H9 (cell line): ENCODE measurements at regions not wholly inside any gene's neighbourhood (a gene's known extent, or its start where the extent isn't known, plus 50 kb on each side); places are given as distances from the start of the nearest gene placed in this dataset.

ENCODE experiments used
- DNase-seq: peaks from one replicate; pipeline ENCODE4 v3.0.0-alpha.2; 2017
- H2AFZ ChIP-seq: one replicate; pipeline ENCODE4 v1.6.1; 2013; ENCODE audit warnings: mild to moderate bottlenecking, low read length, control low read depth, moderate library complexity
- H2AK5ac ChIP-seq: 2 replicates; pipeline ENCODE4 v1.6.1; 2013; ENCODE audit warnings: low read length, control low read depth, mixed read lengths; ENCODE audit not compliant: insufficient read length
- H2BK120ac ChIP-seq: one replicate; pipeline ENCODE4 v1.6.1; 2013; ENCODE audit warnings: low read depth, mild to moderate bottlenecking, low read length, control low read depth, inconsistent platforms; ENCODE audit not compliant: poor library complexity, severe bottlenecking
- H2BK12ac ChIP-seq: 2 replicates; pipeline ENCODE4 v1.6.1; 2013; ENCODE audit warnings: low read length, control low read depth, mixed read lengths, low read depth; ENCODE audit not compliant: insufficient read length
- H2BK15ac ChIP-seq: 2 replicates; pipeline ENCODE4 v1.6.1; 2013; ENCODE audit warnings: low read depth, low read length, control low read depth
- H2BK20ac ChIP-seq: one replicate; pipeline ENCODE4 v1.6.1; 2013; ENCODE audit warnings: low read depth, mild to moderate bottlenecking, low read length, control low read depth, inconsistent platforms; ENCODE audit not compliant: poor library complexity, severe bottlenecking
- H2BK5ac ChIP-seq: 2 replicates; pipeline ENCODE4 v1.6.1; 2013; ENCODE audit warnings: low read length, control low read depth, mixed read lengths; ENCODE audit not compliant: insufficient read length
- H3K14ac ChIP-seq: 2 replicates; pipeline ENCODE4 v1.6.1; 2013; ENCODE audit warnings: low read length, control low read depth; ENCODE audit not compliant: insufficient read depth
- H3K18ac ChIP-seq: 2 replicates; pipeline ENCODE4 v1.6.1; 2013; ENCODE audit warnings: low read depth, mild to moderate bottlenecking, mixed read lengths, low read length, control low read depth; ENCODE audit not compliant: insufficient read length
- H3K23ac ChIP-seq: 2 replicates; pipeline ENCODE4 v1.6.1; 2013; ENCODE audit warnings: low read length, control low read depth, mixed read lengths, low read depth; ENCODE audit not compliant: insufficient read length
- H3K23me2 ChIP-seq: 2 replicates; pipeline ENCODE4 v1.6.1; 2013; ENCODE audit warnings: low read depth, mild to moderate bottlenecking, mixed read lengths, low read length, control low read depth; ENCODE audit not compliant: insufficient read length, poor library complexity, severe bottlenecking
- H3K27ac ChIP-seq: 2 replicates; pipeline ENCODE4 v1.5.1; 2013; ENCODE audit warnings: low read length, control low read depth, mixed read lengths, low read depth; ENCODE audit not compliant: insufficient read length
- H3K27me3 ChIP-seq: 2 replicates; pipeline ENCODE4 v1.6.1; 2013; ENCODE audit warnings: low read length, control low read depth, inconsistent platforms; ENCODE audit not compliant: insufficient read depth
- H3K4ac ChIP-seq: 2 replicates; pipeline ENCODE4 v1.6.1; 2013; ENCODE audit warnings: low read depth, mild to moderate bottlenecking, control low read depth, inconsistent platforms, low read length, moderate library complexity
- H3K4me1 ChIP-seq: 2 replicates; pipeline ENCODE4 v1.6.1; 2013; ENCODE audit warnings: low read length, control low read depth, inconsistent platforms; ENCODE audit not compliant: insufficient read depth
- H3K4me2 ChIP-seq: 2 replicates; pipeline ENCODE4 v1.6.1; 2013; ENCODE audit warnings: low read length, control low read depth, mixed read lengths; ENCODE audit not compliant: insufficient read length, insufficient read depth
- H3K56ac ChIP-seq: 2 replicates; pipeline ENCODE4 v1.6.1; 2013; ENCODE audit warnings: low read depth, mild to moderate bottlenecking, mixed read lengths, low read length, control low read depth; ENCODE audit not compliant: insufficient read length
- H3K79me1 ChIP-seq: 2 replicates; pipeline ENCODE4 v1.6.1; 2013; ENCODE audit warnings: low read depth, mild to moderate bottlenecking, moderate library complexity, low read length, control low read depth, inconsistent platforms; ENCODE audit not compliant: insufficient read depth, poor library complexity, severe bottlenecking
- H3K79me2 ChIP-seq: 2 replicates; pipeline ENCODE4 v1.6.1; 2013; ENCODE audit warnings: low read length, control low read depth, inconsistent platforms; ENCODE audit not compliant: insufficient read depth
- H3K9ac ChIP-seq: 2 replicates; pipeline ENCODE4 v1.6.1; 2013; ENCODE audit warnings: low read length, control low read depth, mixed read lengths; ENCODE audit not compliant: insufficient read length; ENCODE audit errors: extremely low read depth
- H3K9me3 ChIP-seq: one replicate; pipeline ENCODE4 v1.6.1; 2013; ENCODE audit warnings: low read depth, low read length, inconsistent platforms; ENCODE audit not compliant: control insufficient read depth
- H3T11ph ChIP-seq: one replicate; pipeline ENCODE4 v1.6.1; 2013; ENCODE audit warnings: mild to moderate bottlenecking, low read length, control low read depth, inconsistent platforms
- H4K20me1 ChIP-seq: one replicate; pipeline ENCODE4 v1.6.1; 2013; ENCODE audit not compliant: control insufficient read depth, insufficient read length, insufficient read depth
- H4K5ac ChIP-seq: 2 replicates; pipeline ENCODE4 v1.6.1; 2013; ENCODE audit warnings: low read depth, mild to moderate bottlenecking, mixed read lengths, low read length, control low read depth; ENCODE audit not compliant: insufficient read length
- H4K8ac ChIP-seq: replicated peaks from 2 replicates; pipeline ENCODE4 v1.6.1; 2013; ENCODE audit warnings: low read length, control low read depth, mixed read lengths, low read depth; ENCODE audit not compliant: insufficient read length
- H4K91ac ChIP-seq: 2 replicates; pipeline ENCODE4 v1.6.1; 2013; ENCODE audit warnings: low read depth, mild to moderate bottlenecking, moderate library complexity, mixed read lengths, low read length, control low read depth; ENCODE audit not compliant: insufficient read length
- H3K27ac Mint-ChIP-seq, 3 experiments: 2 replicates in 2 of 3; 3 replicates in 1 of 3; pipeline ENCODE4 v1.8.0; 2020 to 2021; ENCODE audit warnings: mixed read lengths in 3 of 3, mild to moderate bottlenecking in 1 of 3, moderate library complexity in 1 of 3
- H3K27me3 Mint-ChIP-seq: 2 replicates; pipeline ENCODE4 v1.8.0; 2021; ENCODE audit warnings: low read depth, mild to moderate bottlenecking, moderate library complexity, mixed read lengths
- H3K36me3 Mint-ChIP-seq, 3 experiments: 2 replicates in 2 of 3; 3 replicates in 1 of 3; pipeline ENCODE4 v1.8.0; 2020 to 2021; ENCODE audit warnings: low read depth in 3 of 3, mixed read lengths in 3 of 3; ENCODE audit not compliant: insufficient read depth in 1 of 3
- H3K4me1 Mint-ChIP-seq, 2 experiments: 2 replicates each; pipeline ENCODE4 v1.8.0; 2020; ENCODE audit warnings: mixed read lengths in 2 of 2
- H3K4me3 Mint-ChIP-seq, 2 experiments: 2 replicates in 1 of 2; 3 replicates in 1 of 2; pipeline ENCODE4 v1.8.0; 2020 to 2021; ENCODE audit warnings: mild to moderate bottlenecking in 2 of 2, mixed read lengths in 2 of 2, moderate library complexity in 1 of 2
- H3K9me3 Mint-ChIP-seq, 2 experiments: 2 replicates in 1 of 2; 3 replicates in 1 of 2; pipeline ENCODE4 v1.8.0; 2020; ENCODE audit warnings: mild to moderate bottlenecking in 2 of 2, mixed read lengths in 2 of 2, moderate library complexity in 1 of 2
- CTCF ChIP-seq: fragments of 200-600 bp; sonication (generic); conservative IDR thresholded peaks from 3 replicates; pipeline ENCODE4 v1.8.0; 2021; ENCODE audit warnings: antibody characterized with exemption, mild to moderate bottlenecking
- WGBS: extraction: QIAGEN DNeasy Blood & Tissue Kit; methylation state at CpG from one replicate; pipeline ENCODE4 v1.1.7; 2013; ENCODE audit warnings: missing lambda C conversion rate, low lambda C conversion rate, mixed read lengths; ENCODE audit not compliant: insufficient read length; ENCODE audit errors: extremely low coverage; 5-methylcytosine and 5-hydroxymethylcytosine counted together

GRCh38 chr9:20002011-20002410 is 213.2 kb upstream of the SLC24A2 start:
- Histone ChIP-seq H4K5ac (no peak overlapping the region), H3K9ac (no peak overlapping the region), H3K79me1 (no peaks in the 10 kb centered on the region), H4K20me1 (no peaks in the 10 kb centered on the region), H3K27ac (no peak overlapping the region), H2AFZ (no peak overlapping the region), H3K9me3 (no peaks in the 10 kb centered on the region), H2BK15ac (no peak overlapping the region), H3K79me2 (no peaks in the 10 kb centered on the region), H3K14ac (no peak overlapping the region), H4K8ac (no peak overlapping the region), H4K91ac (no peak overlapping the region), H2AK5ac (no peak overlapping the region), H2BK20ac (no peak overlapping the region), H2BK120ac (no peak overlapping the region), H3T11ph (no peak overlapping the region), H3K27me3 (no peaks in the 10 kb centered on the region), H3K56ac (no peak overlapping the region), H3K23me2 (no peaks in the 10 kb centered on the region), H3K4me2 (no peak overlapping the region), H3K4me1 (peaks cover 3% of the 10 kb centered on the region; the same call in 1 of the 2 replicates), H3K18ac (no peak overlapping the region), H2BK5ac (no peak overlapping the region), H3K23ac (no peak overlapping the region), H2BK12ac (no peak overlapping the region), H3K4ac (no peak overlapping the region)
- no peak overlapping the region for H3K27ac Mint-ChIP-seq
- H3K27me3 Mint-ChIP-seq = no peaks in the 10 kb centered on the region
- no peaks in the 10 kb centered on the region for H3K9me3 Mint-ChIP-seq
- peaks cover 3 to 10% of the 10 kb centered on the region in 2 experiments for H3K4me1 Mint-ChIP-seq
- TF ChIP-seq CTCF = no peak
- no peak overlapping the region for H3K4me3 Mint-ChIP-seq
- DNase-seq = no peak
- no peaks in the 10 kb centered on the region for H3K36me3 Mint-ChIP-seq
- no CpG with 5 or more reads among the region's 2 CpGs for WGBS
